ENCODE measurements at regions not wholly inside any gene's neighbourhood (a gene's known extent, or its start where the extent isn't known, plus 50 kb on each side); places are given as distances from the start of the nearest gene placed in this dataset.

- no peak for DNase-seq (ENCODE audit: low spot score in 2 of 2)
- Histone ChIP-seq H3K27ac (no peak overlapping the region), H3K4me1 (peaks cover 0 to 4% (median 0%) of the 10 kb centered on the region in 4 donors), H3K4me3 (no peak overlapping the region), H3K36me3 (no peaks in the 10 kb centered on the region), H3K27me3 (no peaks in the 10 kb centered on the region), H3K9me3 (peaks cover 0 to 18% (median 0%) of the 10 kb centered on the region in 4 donors)
- TF ChIP-seq EP300 (IDR thresholded peaks at IDR 0.05) (no peak), CTCF (IDR thresholded peaks at IDR 0.05) (no peak), POLR2A (IDR thresholded peaks at IDR 0.05) (no peak)
- WGBS, 2 donors, result 84 to 95% methylated on average over 1 of the region's 1 CpG
These were observed 665.5 kb upstream of the CNTNAP5 start for GRCh38 chr2:123359636-123360035.

- 55 to 67% methylated on average over 8 of the region's 8 CpGs for WGBS, 2 donors
- Histone ChIP-seq H3K4me3 (no peak overlapping the region), H3K9me3 (peaks cover 0 to 9% (median 0%) of the 10 kb centered on the region in 4 donors), H3K4me1 (peaks cover 0 to 4% (median 0%) of the 10 kb centered on the region in 4 donors), H3K27me3 (no peaks in the 10 kb centered on the region), H3K27ac (peak overlapping the region in 1 of 4 donors; percentile 44), H3K36me3 (no peaks in the 10 kb centered on the region)
- TF ChIP-seq POLR2A (IDR thresholded peaks at IDR 0.05) (no peak), EP300 (IDR thresholded peaks at IDR 0.05) (no peak), CTCF (IDR thresholded peaks at IDR 0.05) (no peak)
- no peak for DNase-seq (ENCODE audit: low spot score in 2 of 2)
These were observed 662.2 kb upstream of the CNTNAP5 start for GRCh38 chr2:123362671-123363440.

- Histone ChIP-seq H3K4me1 (peaks cover 0 to 4% (median 0%) of the 10 kb centered on the region in 4 donors), H3K27ac (peak overlapping the region in 1 of 4 donors; percentile 5), H3K4me3 (no peak overlapping the region), H3K36me3 (no peaks in the 10 kb centered on the region), H3K9me3 (peaks cover 0 to 9% (median 0%) of the 10 kb centered on the region in 4 donors), H3K27me3 (no peaks in the 10 kb centered on the region)
- no peak for DNase-seq (ENCODE audit: low spot score in 2 of 2)
- WGBS, 2 donors, result 75 to 77% methylated on average over 2 of the region's 2 CpGs
- TF ChIP-seq EP300 (IDR thresholded peaks at IDR 0.05) (no peak), POLR2A (IDR thresholded peaks at IDR 0.05) (no peak), CTCF (IDR thresholded peaks at IDR 0.05) (no peak)
These were observed 661.3 kb upstream of the CNTNAP5 start for GRCh38 chr2:123363826-123364225.

- Histone ChIP-seq H3K36me3 (no peaks in the 10 kb centered on the region), H3K4me3 (no peak overlapping the region), H3K27me3 (no peaks in the 10 kb centered on the region), H3K9me3 (peaks cover 0 to 6% (median 0%) of the 10 kb centered on the region in 4 donors), H3K27ac (no peak overlapping the region), H3K4me1 (peaks cover 0 to 4% (median 0%) of the 10 kb centered on the region in 4 donors)
- no peak for DNase-seq (ENCODE audit: low spot score in 2 of 2)
- WGBS, 2 donors, result 37 to 40% methylated on average over 3 of the region's 3 CpGs
- no peak for TF ChIP-seq CTCF (IDR thresholded peaks at IDR 0.05)
- no peak for TF ChIP-seq POLR2A (IDR thresholded peaks at IDR 0.05)
- TF ChIP-seq EP300 (IDR thresholded peaks at IDR 0.05), result no peak
These were observed 660.7 kb upstream of the CNTNAP5 start for GRCh38 chr2:123364243-123364896.

GRCh38 chr2:123366239-123366837 is 658.7 kb upstream of the CNTNAP5 start:
- H3K36me3 ChIP-seq, result no peaks in the 10 kb centered on the region
- H3K9me3 ChIP-seq, result no peaks in the 10 kb centered on the region
- no peaks in the 10 kb centered on the region for H3K27me3 ChIP-seq
- H3K4me1 ChIP-seq, result peaks cover 0 to 4% (median 0%) of the 10 kb centered on the region in 4 donors
- no peak for TF ChIP-seq POLR2A (IDR thresholded peaks at IDR 0.05)
- TF ChIP-seq CTCF (IDR thresholded peaks at IDR 0.05), result no peak
- TF ChIP-seq EP300 (IDR thresholded peaks at IDR 0.05), result no peak
- no peak overlapping the region for H3K4me3 ChIP-seq
- WGBS, 2 donors, result 16% methylated on average over 1 of the region's 1 CpG
- no peak overlapping the region for H3K27ac ChIP-seq
- no peak for DNase-seq (ENCODE audit: low spot score in 2 of 2)

Measured in tibial nerve (tissue), 4 donors.